ENCODE measurements at regions not wholly inside any gene's neighbourhood (a gene's known extent, or its start where the extent isn't known, plus 50 kb on each side); places are given as distances from the start of the nearest gene placed in this dataset.

DNA sequence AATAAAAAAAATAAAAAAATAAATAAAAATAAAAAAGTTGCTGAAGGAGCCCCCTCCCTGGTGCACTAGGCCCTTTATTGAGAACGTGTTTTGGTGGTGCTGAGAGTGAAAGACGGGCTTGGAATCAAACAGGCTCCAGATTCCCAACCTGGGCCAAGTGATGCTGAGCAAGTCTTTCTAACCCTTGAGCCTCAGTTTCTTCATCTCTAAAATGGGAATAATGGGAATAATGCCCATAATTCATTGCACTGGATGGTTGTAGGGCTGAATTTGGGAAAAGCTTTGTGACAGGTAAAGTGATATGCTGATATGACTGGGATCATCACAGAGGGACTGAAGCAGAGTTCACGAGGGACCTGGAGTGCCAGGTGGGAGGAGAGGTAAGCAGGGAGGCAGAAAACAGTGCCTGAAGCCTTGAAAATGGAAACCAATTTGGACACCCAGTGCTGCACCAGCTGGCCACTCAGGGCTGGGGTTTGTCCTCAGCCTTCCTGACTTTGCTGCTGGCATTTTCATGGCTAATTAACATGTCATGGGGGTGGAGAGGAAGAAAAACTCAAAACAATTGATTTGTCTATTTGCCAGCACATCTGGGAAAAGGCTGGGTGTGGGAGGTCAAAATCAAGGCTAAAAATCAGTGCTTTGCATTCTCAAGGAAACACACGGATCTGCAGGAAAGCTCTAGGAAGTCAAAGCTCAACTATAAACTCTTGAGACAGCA, 241.3 kb downstream of the LOXHD1 start:
- DNase-seq, result no peak

DNA sequence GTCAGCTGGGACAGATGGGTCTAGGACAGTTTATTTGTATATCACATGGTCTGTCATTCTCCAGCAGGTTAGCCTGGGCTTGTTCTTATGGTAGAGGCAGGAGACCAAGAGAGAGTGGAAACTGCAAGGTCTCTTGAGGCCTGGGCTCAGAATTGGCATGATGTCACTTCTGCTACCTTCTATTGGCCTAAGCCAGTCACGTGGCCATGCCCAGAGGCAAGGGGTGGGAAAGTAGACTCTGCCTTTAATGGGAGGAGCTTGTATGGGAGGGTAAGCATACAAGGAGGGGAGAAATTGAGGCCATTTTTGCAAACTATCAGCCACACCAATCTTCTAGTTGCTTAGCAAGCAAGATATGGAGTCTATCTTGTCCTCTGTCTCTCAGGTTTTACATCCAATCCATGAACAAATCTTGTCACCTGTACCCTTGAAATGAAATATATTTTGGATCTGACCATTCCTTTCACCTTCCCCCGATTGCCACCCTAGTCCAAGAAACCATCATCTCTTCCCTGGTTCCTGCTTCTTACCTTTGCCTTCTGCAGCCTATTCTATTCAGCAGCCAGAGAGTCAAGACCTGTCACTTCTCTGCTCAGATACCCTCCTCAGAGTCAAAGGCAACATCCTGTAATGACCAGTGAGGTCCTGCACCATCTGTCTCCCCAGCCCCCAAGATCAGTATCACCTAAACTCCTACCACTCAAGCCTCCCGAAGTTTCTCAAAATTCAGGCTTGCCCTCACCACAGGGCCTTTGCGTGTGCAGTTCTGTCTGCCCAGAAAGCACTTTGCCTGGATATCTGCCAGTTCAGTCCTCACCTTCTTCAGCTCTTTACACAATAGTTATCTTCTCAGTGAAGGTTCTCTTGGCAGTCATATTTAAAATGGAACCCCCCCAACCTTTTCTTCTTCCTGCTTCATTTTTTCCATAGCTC, 240.0 kb downstream of the LOXHD1 start:
- peak; percentile 30 for DNase-seq

DNA sequence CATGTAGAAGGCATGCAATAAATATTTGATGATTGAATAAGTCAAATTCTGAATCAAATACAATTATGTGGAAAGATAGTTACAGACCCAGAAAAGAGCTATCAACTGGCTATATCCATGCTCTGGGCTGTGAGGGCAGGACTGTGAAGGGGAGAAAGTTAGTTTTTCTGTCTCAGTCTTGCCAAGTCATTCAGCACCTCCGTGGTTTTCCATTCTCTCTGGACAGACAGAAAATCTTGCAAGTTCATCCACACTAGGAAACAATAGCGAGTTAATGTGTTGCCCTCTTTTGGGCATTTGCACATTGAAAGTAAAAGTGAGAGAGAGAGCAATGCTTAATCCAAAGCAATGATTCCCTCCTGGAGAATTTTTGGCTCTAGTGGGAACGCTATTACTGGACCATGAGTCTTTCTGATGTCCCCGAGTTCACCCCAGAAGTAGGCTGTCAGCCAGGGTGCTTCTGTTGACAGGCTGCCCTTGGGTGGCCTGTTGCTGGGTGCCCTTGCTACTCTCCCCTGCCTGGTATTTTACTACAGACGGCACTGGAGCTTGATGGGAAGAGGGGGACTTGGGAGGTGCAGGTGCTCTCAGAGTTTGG, 238.3 kb downstream of the LOXHD1 start:
- no peak for DNase-seq

DNA sequence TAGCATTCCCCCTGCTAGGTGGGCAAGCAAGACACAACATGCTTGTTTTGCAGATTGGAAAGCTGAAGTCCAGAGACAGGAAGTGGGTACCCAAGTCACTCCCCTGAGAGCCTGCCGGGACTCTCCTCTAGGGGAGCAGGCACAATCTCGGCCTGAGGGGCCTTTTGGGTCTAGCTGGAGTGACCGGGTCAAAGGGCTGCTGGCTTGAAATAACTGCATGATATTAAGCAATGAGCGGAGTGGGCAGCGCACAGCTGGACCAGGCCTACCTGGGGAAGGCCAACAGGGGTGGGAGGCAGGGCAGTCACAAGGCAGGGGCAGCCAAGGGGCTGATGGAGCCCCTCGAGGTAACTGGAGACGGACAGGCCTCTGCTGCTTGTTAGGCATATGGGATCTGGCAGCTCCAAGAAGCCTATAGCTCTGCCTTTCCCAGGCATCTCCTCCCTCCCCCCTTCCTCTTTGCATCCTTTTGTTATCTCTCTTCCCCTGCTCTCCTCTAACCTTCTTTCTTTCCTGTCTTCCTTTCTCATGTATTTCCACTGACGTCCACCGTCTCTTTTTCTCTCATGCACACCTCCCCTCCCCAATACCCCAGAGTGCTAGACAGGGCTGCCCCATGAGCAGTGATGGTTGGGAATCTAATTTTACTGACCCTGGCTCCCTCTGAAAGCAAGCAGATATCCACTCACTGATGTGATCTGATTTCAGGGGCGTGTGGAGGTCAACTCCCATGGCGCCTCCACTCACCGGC, 237.5 kb downstream of the LOXHD1 start:
- DNase-seq, result no peak

DNA sequence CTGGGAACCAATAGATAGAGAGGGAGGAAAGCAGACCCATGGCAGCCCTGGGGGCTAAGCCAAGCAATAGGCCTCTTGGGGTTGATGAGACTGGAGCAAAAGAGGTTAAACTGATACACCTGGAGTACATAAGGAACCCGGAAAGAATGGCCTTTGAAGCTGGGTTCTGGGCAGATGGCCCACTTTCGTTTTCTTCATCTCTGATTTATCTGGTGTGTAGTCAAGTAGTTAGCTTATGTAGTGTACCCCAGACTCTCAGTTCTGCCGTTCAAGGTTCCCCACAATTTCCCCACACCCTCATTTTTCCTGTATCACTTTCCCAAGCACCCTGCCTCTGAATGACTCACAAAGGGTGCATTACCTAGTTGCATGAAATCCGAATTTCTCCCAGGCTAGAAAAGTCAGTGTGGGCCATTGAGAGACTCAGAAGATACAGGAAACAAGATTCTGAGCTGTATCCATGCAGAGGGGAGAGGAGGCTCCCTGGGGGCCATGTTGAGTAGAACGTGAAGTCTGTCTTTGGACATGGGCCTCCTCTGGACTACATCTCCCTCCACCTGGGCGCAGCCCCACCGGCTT, 235.0 kb downstream of the LOXHD1 start:
- no peak for DNase-seq

DNA sequence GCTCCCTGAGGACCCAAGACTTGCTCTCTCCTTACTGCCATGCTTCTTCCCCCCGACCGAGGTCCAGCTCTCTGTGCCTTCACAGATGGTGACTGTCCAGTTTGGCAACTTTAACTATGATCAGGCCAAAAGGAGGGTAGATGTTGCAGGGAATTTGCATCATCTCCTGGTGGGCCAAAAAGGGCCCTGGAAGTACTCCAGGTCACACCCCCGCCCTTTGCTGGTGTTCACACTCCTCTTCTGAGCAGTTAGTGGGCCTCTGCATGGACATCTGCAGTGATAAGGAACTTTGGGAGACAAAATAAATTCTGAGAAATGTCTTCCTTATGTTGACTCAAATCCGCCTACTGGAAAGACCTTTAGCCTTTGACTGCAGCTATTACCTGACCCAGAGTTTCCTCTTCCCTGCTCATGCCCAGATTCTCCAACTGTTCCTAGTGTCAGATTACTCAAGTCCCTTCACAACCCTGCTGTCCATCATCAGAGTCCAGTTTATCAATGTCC, 234.4 kb downstream of the LOXHD1 start:
- no peak for DNase-seq

DNA sequence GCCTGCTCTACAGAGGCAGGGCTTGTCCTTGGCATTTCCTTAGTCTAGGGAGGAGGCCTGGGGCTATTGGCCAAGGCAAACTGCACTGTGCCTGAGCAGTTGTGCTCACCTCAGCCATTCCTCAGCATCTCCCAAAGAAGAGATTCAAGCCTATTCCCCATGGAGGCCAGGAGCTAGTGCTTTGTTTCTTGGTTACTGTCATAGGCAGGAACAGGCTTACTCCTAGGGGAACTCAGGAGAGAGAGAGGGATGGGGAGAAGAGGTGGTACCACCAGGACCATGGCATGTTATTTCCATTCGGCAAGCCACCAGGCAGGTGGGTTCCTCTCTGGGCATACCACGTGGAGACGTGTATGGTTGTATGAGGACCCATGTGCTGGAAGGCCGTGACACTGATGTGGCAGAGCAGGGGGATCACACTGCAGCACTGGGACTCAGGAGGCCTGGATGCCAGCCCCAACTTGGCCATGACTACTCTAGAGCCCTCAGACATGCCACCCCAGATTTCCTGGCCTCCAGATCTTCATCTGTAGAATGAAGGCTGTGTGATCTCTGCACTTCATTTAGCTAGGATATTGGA, 233.7 kb downstream of the LOXHD1 start:
- no peak for DNase-seq

DNA sequence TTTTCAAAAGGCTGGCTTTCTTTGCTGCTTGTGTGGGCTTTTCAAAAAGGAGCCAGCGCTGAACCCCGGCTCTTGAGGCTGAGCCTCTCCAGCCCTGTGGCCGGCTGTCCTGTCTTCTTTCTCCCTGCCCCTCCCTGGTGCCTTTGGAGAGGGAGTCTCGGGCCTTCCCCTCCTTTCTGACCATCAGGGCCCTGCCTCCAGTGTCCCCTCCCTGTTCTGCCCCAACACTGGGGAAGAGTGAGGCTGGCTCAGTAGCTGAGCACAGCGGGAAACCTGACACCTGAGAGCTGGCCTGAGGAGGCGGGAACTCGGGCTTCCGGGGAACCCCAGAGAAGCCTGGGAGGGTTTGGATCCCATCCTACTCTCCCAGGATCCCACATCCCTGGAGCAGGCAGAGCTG, 232.1 kb downstream of the LOXHD1 start:
- DNase-seq, result no peak

DNA sequence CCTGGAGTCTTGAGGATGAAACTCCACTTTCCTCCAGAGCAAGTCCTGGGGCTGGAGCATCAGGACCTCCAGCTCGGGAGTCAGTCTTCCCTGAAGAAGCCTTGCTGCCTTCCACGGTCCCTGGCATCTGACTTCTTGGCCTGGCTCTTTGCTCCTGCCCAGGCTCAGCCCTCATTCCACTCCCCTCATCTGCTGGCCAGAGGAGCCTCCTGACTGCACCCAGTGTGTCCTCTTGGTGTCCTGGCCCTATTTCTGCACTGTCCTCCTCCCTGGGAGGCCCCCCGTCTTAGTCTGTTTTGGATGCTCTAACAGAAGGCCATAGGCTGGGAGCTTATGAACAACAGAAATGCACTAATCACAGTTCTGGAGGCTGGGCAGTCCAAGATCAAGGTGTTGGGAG, 231.5 kb downstream of the LOXHD1 start:
- no peak for DNase-seq

DNA sequence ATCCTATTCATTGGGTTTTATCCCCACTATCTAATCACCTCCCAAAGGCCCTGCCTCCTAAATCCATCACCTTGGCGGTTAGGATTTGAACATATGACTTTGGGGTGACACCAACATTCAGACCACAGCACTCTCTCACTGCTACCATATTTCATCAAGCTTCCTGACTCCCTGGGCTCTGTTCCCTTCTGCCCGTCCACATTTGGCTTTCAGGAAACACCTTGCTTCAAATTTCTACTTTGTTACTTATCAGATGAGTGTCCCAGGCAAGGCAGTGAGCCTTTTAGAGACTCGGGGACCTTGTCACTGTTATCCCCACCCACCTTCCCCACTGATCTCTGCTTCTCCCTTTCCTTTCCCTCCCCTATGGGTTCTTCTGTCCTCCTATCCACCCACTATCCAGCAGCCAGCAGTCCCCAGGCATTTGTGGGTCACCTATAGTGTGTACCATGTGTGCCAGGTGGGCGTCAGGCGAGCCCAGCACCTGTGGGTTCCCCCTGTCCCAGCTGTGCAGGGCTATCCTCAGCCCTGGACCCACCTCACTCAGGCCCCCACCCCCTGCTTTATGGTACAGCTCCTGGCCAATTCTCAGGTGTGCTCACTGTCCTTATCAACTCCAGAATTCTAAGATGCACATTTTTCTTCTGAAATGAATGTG, 230.9 kb downstream of the LOXHD1 start:
- no peak for DNase-seq

DNA sequence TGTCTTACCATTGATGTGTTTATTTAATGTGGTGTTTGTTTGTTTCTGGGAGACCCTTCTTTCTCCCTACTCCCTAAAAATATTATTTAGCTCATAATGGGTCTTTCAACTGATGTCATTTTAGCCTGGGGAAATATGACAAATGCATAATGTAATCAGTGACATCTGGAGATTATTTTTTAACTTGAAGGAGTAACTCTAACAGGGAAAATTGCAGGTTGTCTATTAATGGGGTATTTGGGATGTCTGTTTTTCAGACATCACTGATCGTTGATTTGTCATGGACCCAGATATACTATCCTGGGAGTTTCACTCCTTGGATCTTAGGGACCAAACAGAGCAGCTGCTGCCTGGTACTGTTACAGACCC, 230.4 kb downstream of the LOXHD1 start:
- DNase-seq, result no peak

All from NCI-H446 treated with DMSO at 0.1 percent for 48 hours (cell line).